IMR-90 (cell line): ENCODE measurements at regions not wholly inside any gene's neighbourhood (a gene's known extent, or its start where the extent isn't known, plus 50 kb on each side); places are given as distances from the start of the nearest gene placed in this dataset.

Experiments
- ATAC-seq: fragments of 200-7000 bp; cut with Tn5 transposase; 2 replicates; pipeline ENCODE4 v1.9.1; 2020; ENCODE audit warnings: low read depth, mild to moderate bottlenecking, moderate library complexity
- BruUV-seq: library from RNA; stranded (reverse); fragments of 400-500 nt; replicated peaks from 2 replicates; lab custom pipeline; 2021; lab: Mats Ljungman, UMichigan
- CTCF ChIA-PET: fragments of 300-600 bp; formaldehyde crosslinking; extraction: SDS; loops from one replicate; lab custom pipeline; 2021; ENCODE audit warnings: antibody characterized with exemption; lab: Yijun Ruan, JAX
- POLR2A ChIA-PET: fragments of 300-600 bp; sonication (Branson Sonifier 250); formaldehyde crosslinking; loops from one replicate; lab custom pipeline; 2022; ENCODE audit warnings: antibody characterized with exemption; ENCODE audit not compliant: unreplicated experiment; lab: Charles Lee
- DNase-seq: peaks from one replicate; pipeline ENCODE4 v3.0.0; 2013
- H2AFZ ChIP-seq: replicated peaks from 2 replicates; pipeline ENCODE3; 2013; ENCODE audit warnings: low read length, mild to moderate bottlenecking; ENCODE audit not compliant: poor library complexity
- H2AK5ac ChIP-seq: 2 replicates; pipeline ENCODE4 v1.6.1; 2013; ENCODE audit warnings: low read depth, low read length, inconsistent platforms
- H2AK9ac ChIP-seq: replicated peaks from 2 replicates; pipeline ENCODE3; 2013; ENCODE audit warnings: mild to moderate bottlenecking, low read depth, low read length, moderate library complexity; ENCODE audit not compliant: poor library complexity
- H2BK120ac ChIP-seq: 2 replicates; pipeline ENCODE4 v1.6.1; 2013; ENCODE audit warnings: low read depth, low read length, inconsistent platforms
- H2BK15ac ChIP-seq: 3 replicates; pipeline ENCODE4 v1.6.1; 2013; ENCODE audit warnings: low read depth, low read length, inconsistent platforms
- H2BK20ac ChIP-seq: 2 replicates; pipeline ENCODE4 v1.6.1; 2013; ENCODE audit warnings: low read depth, mild to moderate bottlenecking, inconsistent platforms, low read length, moderate library complexity
- H2BK5ac ChIP-seq: 2 replicates; pipeline ENCODE4 v1.6.1; 2013; ENCODE audit warnings: mild to moderate bottlenecking, low read depth, low read length, inconsistent platforms; ENCODE audit not compliant: poor library complexity, severe bottlenecking
- H3K14ac ChIP-seq: replicated peaks from 2 replicates; pipeline ENCODE4 v1.6.1; 2013; ENCODE audit warnings: low read depth, low read length, inconsistent platforms
- H3K18ac ChIP-seq: 2 replicates; pipeline ENCODE4 v1.6.1; 2013; ENCODE audit warnings: low read depth, low read length, control low read depth
- H3K23ac ChIP-seq: 2 replicates; pipeline ENCODE4 v1.6.1; 2013; ENCODE audit warnings: low read depth, low read length, inconsistent platforms
- H3K27ac ChIP-seq: 2 replicates; pipeline ENCODE4 v1.5.1; 2013; ENCODE audit warnings: mild to moderate bottlenecking, control low read depth, low read length; ENCODE audit not compliant: insufficient read depth
- H3K27me3 ChIP-seq: 2 replicates; pipeline ENCODE4 v1.6.1; 2013; ENCODE audit warnings: low read length; ENCODE audit not compliant: control insufficient read depth, insufficient read depth
- H3K36me3 ChIP-seq: 2 replicates; pipeline ENCODE4 v1.6.1; 2013; ENCODE audit warnings: low read length, mixed read lengths; ENCODE audit not compliant: control insufficient read depth, insufficient read depth
- H3K4ac ChIP-seq: 2 replicates; pipeline ENCODE4 v1.6.1; 2013; ENCODE audit warnings: low read depth, low read length, inconsistent platforms
- H3K4me1 ChIP-seq: 2 replicates; pipeline ENCODE4 v1.6.1; 2013; ENCODE audit warnings: low read length, mixed read lengths; ENCODE audit not compliant: control insufficient read depth, insufficient read depth
- H3K4me2 ChIP-seq: 2 replicates; pipeline ENCODE4 v1.6.1; 2013; ENCODE audit warnings: low read depth, mild to moderate bottlenecking, control low read depth, low read length, moderate library complexity
- H3K4me3 ChIP-seq: 2 replicates; pipeline ENCODE4 v1.5.1; 2013; ENCODE audit warnings: low read depth, mild to moderate bottlenecking, control low read depth, low read length, moderate library complexity; ENCODE audit not compliant: insufficient read depth
- H3K56ac ChIP-seq: 2 replicates; pipeline ENCODE4 v1.6.1; 2013; ENCODE audit warnings: low read length, inconsistent platforms; ENCODE audit not compliant: insufficient read depth; ENCODE audit errors: extremely low read depth
- H3K79me1 ChIP-seq, 2 experiments: 2 replicates each; pipeline ENCODE4 v1.6.1; 2013; ENCODE audit warnings: low read length in 2 of 2, inconsistent platforms in 1 of 2, low read depth in 1 of 2
- H3K9ac ChIP-seq: 2 replicates; pipeline ENCODE4 v1.6.1; 2013; ENCODE audit warnings: low read depth, low read length, control low read depth
- H3K9me1 ChIP-seq: 2 replicates; pipeline ENCODE4 v1.6.1; 2013; ENCODE audit warnings: low read length, inconsistent platforms; ENCODE audit not compliant: insufficient read depth
- H3K9me3 ChIP-seq: 2 replicates; pipeline ENCODE4 v1.6.1; 2013; ENCODE audit warnings: low read length; ENCODE audit not compliant: control insufficient read depth, insufficient read depth
- H4K20me1 ChIP-seq: 2 replicates; pipeline ENCODE4 v1.6.1; 2013; ENCODE audit warnings: low read length, inconsistent platforms; ENCODE audit not compliant: insufficient read depth
- H4K5ac ChIP-seq: 2 replicates; pipeline ENCODE4 v1.6.1; 2013; ENCODE audit warnings: mild to moderate bottlenecking, low read depth, low read length, control low read depth
- H4K8ac ChIP-seq, 2 experiments: 2 replicates each; pipeline ENCODE4 v1.6.1; 2013; ENCODE audit warnings: low read depth in 2 of 2, low read length in 2 of 2, control low read depth in 1 of 2, inconsistent platforms in 1 of 2
- H4K91ac ChIP-seq: 2 replicates; pipeline ENCODE4 v1.6.1; 2013; ENCODE audit warnings: low read depth, low read length, inconsistent platforms; ENCODE audit not compliant: insufficient read depth
- CHD1 ChIP-seq: IDR thresholded peaks from 2 replicates; pipeline ENCODE4 v1.6.1; 2012; ENCODE audit warnings: low read depth, low read length, improper control_type of control experiment
- RCOR1 ChIP-seq: IDR thresholded peaks from 2 replicates; pipeline ENCODE4 v1.6.1; 2012; ENCODE audit warnings: mild to moderate bottlenecking, low read length, improper control_type of control experiment; ENCODE audit not compliant: insufficient replicate concordance
- WGBS, 2 experiments: methylation state at CpG; one replicate each; pipeline versions ENCODE4 v1.1.5 to v1.1.7; 2013; ENCODE audit warnings: missing lambda C conversion rate in 2 of 2; ENCODE audit not compliant: insufficient read length in 1 of 2; ENCODE audit errors: extremely low coverage in 2 of 2; 5-methylcytosine and 5-hydroxymethylcytosine counted together
- dilution Hi-C: fragments of 300-500 bp; cut with HindIII; formaldehyde crosslinking; loops from one replicate; pipeline ENCODE4 v1.14.3; 2018; ENCODE audit warnings: low sequenced_read_pairs; ENCODE audit not compliant: unreplicated experiment
- in situ Hi-C: fragments of 300-500 bp; cut with MboI; formaldehyde crosslinking; loops from 3 replicates; pipeline ENCODE4 v1.14.3; 2019; ENCODE audit warnings: low sequenced_read_pairs, inconsistent platforms, mixed read lengths
- intact Hi-C: fragments of 100-400 bp; cut with micrococcal nuclease; formaldehyde crosslinking; loops from 2 replicates; pipeline ENCODE4 v1.10.0; 2022

DNA sequence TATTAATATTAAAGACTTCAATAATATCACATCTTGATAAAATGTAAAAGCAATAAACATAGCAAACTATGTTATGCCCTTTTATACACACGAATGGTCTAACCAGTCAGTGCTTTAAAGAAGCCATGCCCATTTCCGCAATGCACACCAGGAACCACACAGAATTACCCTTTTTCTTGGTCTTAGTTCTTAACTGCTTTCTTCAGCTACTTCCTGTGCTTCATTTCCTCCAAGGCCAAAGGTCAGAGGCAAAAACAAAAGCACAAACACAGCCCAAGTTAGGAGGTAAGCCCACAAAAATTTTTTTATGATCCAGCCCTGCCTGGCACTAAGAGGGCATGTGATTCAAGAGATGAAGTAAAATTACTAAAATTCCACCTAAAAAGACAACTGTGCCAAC lies 267.2 kb downstream of the FBXO15 start:
- Histone ChIP-seq H3K18ac (peak overlapping the region; percentile 95), H4K91ac (peak overlapping the region; percentile 89), H4K5ac (peak overlapping the region; percentile 64; the same call in 1 of the 2 replicates), H4K20me1 (no peaks in the 10 kb centered on the region), H3K27me3 (no peaks in the 10 kb centered on the region), H3K4me3 (no peak overlapping the region), H2AK5ac (peak overlapping the region; percentile 69; the same call in 1 of the 2 replicates), H3K4ac (peak overlapping the region; percentile 86), H2AK9ac (no peak overlapping the region), H2BK15ac (peak overlapping the region; percentile 94; the same call in 2 of the 3 replicates), H2BK20ac (peak overlapping the region; percentile 96), H3K14ac (peak overlapping the region; percentile 68), H3K56ac (no peak overlapping the region; the same call in 1 of the 2 replicates), H2BK5ac (peak overlapping the region; percentile 76), H3K27ac (peak overlapping the region; percentile 20; the same call in 1 of the 2 replicates), H3K36me3 (no peaks in the 10 kb centered on the region), H3K79me1 (no peaks in the 10 kb centered on the region), H3K23ac (peak overlapping the region; percentile 87), H3K9me3 (no peaks in the 10 kb centered on the region; the same call in 1 of the 2 replicates), H3K9me1 (peaks cover 6% of the 10 kb centered on the region; the same call in 1 of the 2 replicates), H3K9ac (no peak overlapping the region), H3K4me2 (no peak overlapping the region), H2AFZ (peak overlapping the region; percentile 57), H4K8ac (peak overlapping the region; percentile 66 to 87; a peak in 3 of 4 replicates), H2BK120ac (peak overlapping the region; percentile 90), H3K4me1 (peaks cover 8% of the 10 kb centered on the region; the same call in 1 of the 2 replicates)
- BruUV-seq, result no TSS peak
- POLR2A ChIA-PET, result no interaction called here
- CTCF ChIA-PET, result interaction anchor here (0.6 kb wide), 1 partner anchor 14 kb away, joined by 4 read pairs; no protein-coding TSS in a partner anchor
- dilution Hi-C loops, result no loop called here
- intact Hi-C loops, result no loop called here
- in situ Hi-C loops, result no loop called here
- DNase-seq, result no peak
- TF ChIP-seq CHD1 (no peak), RCOR1 (no peak)
- no CpG with 5 or more reads among the region's 2 CpGs for WGBS, 2 experiments
- no peak for ATAC-seq
